Neutrophil (primary cell): ENCODE measurements at regions not wholly inside any gene's neighbourhood (a gene's known extent, or its start where the extent isn't known, plus 50 kb on each side); places are given as distances from the start of the nearest gene placed in this dataset.

Source experiments
- H3K27ac ChIP-seq: fragments of 200-600 bp; sonication (generic); 2 replicates; pipeline ENCODE4 v1.5.1; 2016; ENCODE audit warnings: mild to moderate bottlenecking, moderate library complexity
- H3K27me3 ChIP-seq: fragments of 200-600 bp; sonication (generic); 2 replicates; pipeline ENCODE4 v1.6.0; 2016; ENCODE audit warnings: mild to moderate bottlenecking
- H3K36me3 ChIP-seq: fragments of 200-600 bp; sonication (generic); 2 replicates; pipeline ENCODE4 v1.5.1; 2017
- H3K4me1 ChIP-seq, 2 experiments: fragments of 200-600 bp in 1 of 2; sonication (generic) in 1 of 2; 1 replicate in 1 of 2; 2 replicates in 1 of 2; pipeline versions ENCODE4 v1.5.1 to v1.6.1; 2013 to 2016; ENCODE audit warnings: low read depth in 1 of 2, low read length in 1 of 2, mild to moderate bottlenecking in 1 of 2, moderate library complexity in 1 of 2; ENCODE audit not compliant: control insufficient read depth in 1 of 2, insufficient read depth in 1 of 2
- H3K4me3 ChIP-seq, 2 experiments: fragments of 200-600 bp in 1 of 2; sonication (generic) in 1 of 2; 1 replicate in 1 of 2; 2 replicates in 1 of 2; pipeline ENCODE4 v1.5.1; 2013 to 2016; ENCODE audit warnings: low read depth in 1 of 2, low read length in 1 of 2, mild to moderate bottlenecking in 1 of 2, moderate library complexity in 1 of 2
- H3K9me3 ChIP-seq: fragments of 200-600 bp; sonication (generic); 2 replicates; pipeline ENCODE4 v1.5.1; 2016
- TF ChIP-seq, protein P1 (sequence below): fragments of 200-600 bp; sonication (generic); IDR thresholded peaks from 2 replicates; pipeline ENCODE4 v1.5.1; 2016; ENCODE audit warnings: antibody characterized with exemption

DNA sequence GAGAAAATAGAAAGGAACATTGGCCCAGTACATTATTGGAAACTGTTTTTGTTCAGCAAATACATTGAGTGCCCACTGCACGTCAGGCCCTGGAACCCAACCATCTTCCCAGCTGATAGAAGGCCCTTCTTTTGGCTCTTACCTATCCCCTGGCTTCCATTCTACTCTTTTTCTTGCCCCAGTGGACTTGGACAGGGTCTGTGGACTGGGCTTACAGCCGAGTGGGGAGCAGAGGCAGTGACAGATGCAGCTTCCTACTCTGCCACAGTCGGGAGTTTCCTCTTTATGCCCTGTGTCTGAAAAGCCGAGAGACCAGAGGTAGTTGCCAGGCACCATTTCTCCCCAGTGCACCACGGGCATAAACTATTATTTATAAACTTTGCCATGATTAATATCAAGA is 70.4 kb downstream of the ARHGAP35 start:
- no peak overlapping the region for H3K27ac ChIP-seq
- H3K4me1 ChIP-seq = peaks cover 8 to 10% of the 10 kb centered on the region in 2 experiments
- H3K4me3 ChIP-seq = no peak overlapping the region
- TF ChIP-seq, protein P1, sequence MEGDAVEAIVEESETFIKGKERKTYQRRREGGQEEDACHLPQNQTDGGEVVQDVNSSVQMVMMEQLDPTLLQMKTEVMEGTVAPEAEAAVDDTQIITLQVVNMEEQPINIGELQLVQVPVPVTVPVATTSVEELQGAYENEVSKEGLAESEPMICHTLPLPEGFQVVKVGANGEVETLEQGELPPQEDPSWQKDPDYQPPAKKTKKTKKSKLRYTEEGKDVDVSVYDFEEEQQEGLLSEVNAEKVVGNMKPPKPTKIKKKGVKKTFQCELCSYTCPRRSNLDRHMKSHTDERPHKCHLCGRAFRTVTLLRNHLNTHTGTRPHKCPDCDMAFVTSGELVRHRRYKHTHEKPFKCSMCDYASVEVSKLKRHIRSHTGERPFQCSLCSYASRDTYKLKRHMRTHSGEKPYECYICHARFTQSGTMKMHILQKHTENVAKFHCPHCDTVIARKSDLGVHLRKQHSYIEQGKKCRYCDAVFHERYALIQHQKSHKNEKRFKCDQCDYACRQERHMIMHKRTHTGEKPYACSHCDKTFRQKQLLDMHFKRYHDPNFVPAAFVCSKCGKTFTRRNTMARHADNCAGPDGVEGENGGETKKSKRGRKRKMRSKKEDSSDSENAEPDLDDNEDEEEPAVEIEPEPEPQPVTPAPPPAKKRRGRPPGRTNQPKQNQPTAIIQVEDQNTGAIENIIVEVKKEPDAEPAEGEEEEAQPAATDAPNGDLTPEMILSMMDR = no peak
- no peaks in the 10 kb centered on the region for H3K36me3 ChIP-seq
- H3K27me3 ChIP-seq = no peaks in the 10 kb centered on the region
- H3K9me3 ChIP-seq = no peaks in the 10 kb centered on the region

DNA sequence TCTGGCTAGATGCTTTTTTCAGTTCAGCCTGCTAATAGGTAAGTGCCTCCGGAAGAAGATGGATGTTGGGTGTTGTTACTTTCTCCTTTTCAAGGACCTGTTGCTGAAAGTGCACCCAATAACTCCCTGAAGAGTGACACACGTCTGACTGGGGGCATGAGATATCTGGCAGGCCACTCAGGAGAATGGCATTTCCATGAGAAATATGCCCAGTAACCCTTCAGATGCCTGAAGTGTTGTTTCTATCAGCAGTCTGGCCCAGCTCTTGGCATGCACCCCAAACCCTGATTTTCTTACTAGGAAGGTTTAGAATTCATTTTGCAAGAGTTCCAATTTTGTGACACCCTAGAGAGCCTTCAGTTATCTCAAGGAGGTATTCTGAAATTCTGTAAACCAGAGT is 71.5 kb downstream of the ARHGAP35 start:
- TF ChIP-seq, protein P1 = no peak
- H3K27ac ChIP-seq = no peak overlapping the region
- no peak overlapping the region for H3K4me3 ChIP-seq
- peaks cover 3% of the 10 kb centered on the region for H3K36me3 ChIP-seq
- H3K27me3 ChIP-seq = no peaks in the 10 kb centered on the region
- H3K9me3 ChIP-seq = no peaks in the 10 kb centered on the region
- peaks cover 4 to 5% of the 10 kb centered on the region in 2 experiments for H3K4me1 ChIP-seq

DNA sequence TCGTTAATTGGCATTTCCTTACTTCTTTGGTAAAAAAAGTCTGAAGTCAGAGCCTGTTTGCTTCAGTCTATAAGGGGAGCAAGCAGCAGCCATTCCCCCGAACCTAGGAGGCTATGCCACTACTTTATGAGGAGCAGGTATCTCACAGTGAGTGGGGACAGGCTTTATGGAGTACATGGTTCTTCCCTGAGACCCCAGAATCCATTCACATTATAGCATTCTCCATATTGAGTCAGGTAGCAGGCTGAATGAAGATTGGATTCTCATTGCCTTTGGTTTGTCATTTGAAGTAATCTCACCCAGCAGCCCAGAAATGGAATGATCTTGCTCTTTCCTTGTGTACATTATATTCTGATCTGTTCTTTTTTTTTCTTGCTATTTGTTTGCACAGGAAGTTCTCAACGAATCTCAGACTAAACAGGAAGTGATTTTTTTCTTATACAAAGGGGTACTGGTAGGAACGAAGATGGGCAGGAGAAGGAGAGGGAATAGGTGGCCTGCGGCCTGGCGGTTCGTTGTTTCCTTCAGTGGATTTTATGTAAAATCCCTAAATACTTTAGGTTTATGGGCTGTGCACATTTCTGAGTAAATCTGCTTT is 74.4 kb downstream of the ARHGAP35 start:
- Histone ChIP-seq H3K27me3 (no peaks in the 10 kb centered on the region), H3K27ac (no peak overlapping the region), H3K4me1 (peaks cover 0 to 2% of the 10 kb centered on the region in 2 experiments), H3K4me3 (no peak overlapping the region), H3K36me3 (peaks cover 19% of the 10 kb centered on the region), H3K9me3 (no peaks in the 10 kb centered on the region)
- TF ChIP-seq, protein P1 = no peak

GRCh38 chr19:46943150-46943946 is 76.3 kb upstream of the NPAS1 start:
- no peaks in the 10 kb centered on the region for H3K9me3 ChIP-seq
- peaks cover 30% of the 10 kb centered on the region for H3K36me3 ChIP-seq
- H3K4me1 ChIP-seq = no peaks in the 10 kb centered on the region
- no peak overlapping the region for H3K4me3 ChIP-seq
- TF ChIP-seq, protein P1 = no peak
- no peak overlapping the region for H3K27ac ChIP-seq
- no peaks in the 10 kb centered on the region for H3K27me3 ChIP-seq

DNA sequence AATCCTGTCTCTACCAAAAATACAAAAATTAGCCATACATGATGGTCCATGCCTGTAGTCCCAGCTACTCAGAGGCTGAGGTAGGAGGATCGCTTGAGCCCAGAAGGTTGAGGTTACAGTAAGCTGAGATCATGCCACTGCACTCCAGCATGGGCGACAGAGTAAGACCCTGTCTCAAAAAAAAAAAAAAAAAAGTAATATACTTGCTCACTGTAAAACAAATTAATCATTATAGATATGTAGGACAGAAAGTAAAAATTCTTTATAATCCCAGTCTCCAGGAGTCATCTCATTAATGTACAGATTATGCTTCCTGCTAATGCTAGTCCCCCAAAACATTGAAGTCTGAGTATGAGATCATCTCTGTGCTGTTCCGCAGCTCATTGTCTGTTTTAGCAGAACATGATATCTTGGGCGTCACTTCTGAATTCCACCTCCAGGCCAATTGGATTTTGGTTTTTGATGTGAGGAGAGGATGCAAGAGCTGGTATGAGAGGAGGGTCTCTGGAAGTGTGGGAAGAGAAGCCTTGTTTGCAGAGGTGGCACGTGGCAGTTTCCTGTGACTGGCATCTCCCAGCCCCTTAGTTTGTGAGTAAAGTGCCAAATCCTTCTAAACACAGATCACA is 75.4 kb upstream of the NPAS1 start:
- Histone ChIP-seq H3K4me1 (no peaks in the 10 kb centered on the region), H3K36me3 (peaks cover 32% of the 10 kb centered on the region), H3K4me3 (no peak overlapping the region), H3K27ac (no peak overlapping the region), H3K9me3 (no peaks in the 10 kb centered on the region), H3K27me3 (no peaks in the 10 kb centered on the region)
- TF ChIP-seq, protein P1 = no peak
